DMS114 treated with DMSO at 0.1 percent for 48 hours (cell line): ENCODE measurements at regions not wholly inside any gene's neighbourhood (a gene's known extent, or its start where the extent isn't known, plus 50 kb on each side); places are given as distances from the start of the nearest gene placed in this dataset.
"Not testable (repeated sequence)": the region's sequence is repeated elsewhere in the genome, so short reads cannot be mapped to it uniquely, and the experiment has no call there.

Experiments
- DNase-seq: peaks from one replicate; lab custom pipeline; 2025; ENCODE audit not compliant: unreplicated experiment; lab: John Stamatoyannopoulos, UW

DNA sequence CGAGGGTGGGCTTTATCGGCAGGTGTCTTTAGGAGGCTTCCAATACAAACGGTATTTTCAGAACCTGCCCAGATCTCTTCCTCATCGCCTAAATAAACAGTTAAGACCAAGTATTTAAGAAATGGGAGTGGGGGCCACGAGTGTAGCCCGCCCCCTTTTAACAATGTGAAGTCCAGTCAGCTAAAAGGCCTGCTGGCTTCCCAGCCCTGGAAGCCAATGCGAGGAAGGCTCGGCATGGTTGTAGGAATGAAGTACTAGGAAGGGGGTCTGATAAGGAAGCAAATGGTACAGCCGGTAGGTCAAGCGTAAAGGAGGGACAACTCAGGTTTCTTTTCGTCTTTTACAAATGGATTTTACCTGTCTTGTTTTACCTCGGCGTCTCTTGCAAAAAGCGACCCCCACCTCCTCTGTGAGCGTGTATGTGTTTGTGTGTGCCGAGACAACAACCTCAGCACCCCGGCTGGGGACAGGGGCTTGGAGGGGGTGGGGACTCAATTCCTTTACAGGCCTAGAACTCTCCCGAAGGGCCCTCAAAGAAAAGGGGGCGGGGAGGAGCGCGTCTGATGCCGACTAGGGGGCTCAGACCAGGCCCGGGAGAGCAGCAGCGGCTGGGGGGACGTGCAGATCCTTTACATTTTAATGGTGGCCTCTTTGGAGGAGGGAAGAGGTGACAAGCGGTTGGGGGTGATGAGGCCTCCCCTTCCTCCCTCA lies 147.6 kb downstream of the GPR85 start:
- DNase-seq: no peak

DNA sequence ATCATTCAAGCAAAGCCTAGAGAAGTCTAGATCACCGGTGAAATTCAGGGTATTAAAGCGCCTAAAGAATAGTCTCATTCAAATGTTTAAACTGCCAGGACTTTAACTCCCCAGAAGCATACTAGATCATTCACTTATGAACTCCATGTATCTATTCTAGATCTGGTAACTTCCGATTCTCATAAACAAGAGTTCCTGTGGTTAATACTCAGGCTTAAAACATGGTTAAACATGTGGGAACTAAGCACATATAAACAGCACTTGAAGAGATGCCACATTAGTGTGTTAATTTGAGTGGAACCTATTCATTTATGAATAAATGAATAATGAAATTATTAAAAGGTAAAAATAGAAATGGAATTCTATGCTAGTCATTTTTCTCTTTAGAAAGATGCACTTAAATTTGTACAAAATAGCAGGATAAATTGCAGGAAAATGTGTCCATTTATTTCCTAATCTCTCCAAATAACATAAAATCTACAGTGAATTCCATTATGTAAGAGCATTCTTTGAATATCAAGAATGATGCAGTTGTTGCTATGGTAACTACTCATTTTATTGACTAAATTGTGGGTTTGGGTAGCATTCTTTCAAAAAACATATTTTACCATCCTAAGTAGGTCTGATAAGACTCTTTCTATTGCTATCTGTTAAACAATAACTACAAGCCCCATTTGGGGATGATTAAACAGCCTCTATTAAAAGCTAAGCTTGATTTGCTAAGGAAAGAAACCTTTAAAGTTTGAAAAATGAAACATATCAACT lies 147.6 kb upstream of the TMEM168 start:
- no peak for DNase-seq

- DNase-seq: no peak
Observed at GRCh38 chr7:112933598-112933997, 143.4 kb upstream of the TMEM168 start.

DNA sequence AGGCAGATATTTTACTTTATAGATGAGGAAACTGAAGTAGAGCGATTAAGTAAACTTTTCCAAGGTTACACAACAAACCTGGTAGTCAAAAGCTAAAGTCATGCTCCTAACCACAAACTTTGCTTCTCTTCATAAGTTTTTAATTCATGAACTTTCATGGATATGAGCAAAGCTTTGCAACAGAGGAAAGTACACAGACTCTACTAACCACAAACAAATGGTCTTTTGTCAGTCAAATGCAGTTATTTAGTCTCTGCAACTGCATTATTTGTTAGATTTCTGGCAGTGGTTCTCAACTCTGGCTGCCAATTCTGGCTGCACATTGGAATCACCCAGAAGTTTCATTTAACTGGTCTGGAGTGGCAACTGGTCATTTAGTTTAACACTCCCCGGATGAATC lies 140.6 kb upstream of the TMEM168 start:
- DNase-seq: no peak

DNA sequence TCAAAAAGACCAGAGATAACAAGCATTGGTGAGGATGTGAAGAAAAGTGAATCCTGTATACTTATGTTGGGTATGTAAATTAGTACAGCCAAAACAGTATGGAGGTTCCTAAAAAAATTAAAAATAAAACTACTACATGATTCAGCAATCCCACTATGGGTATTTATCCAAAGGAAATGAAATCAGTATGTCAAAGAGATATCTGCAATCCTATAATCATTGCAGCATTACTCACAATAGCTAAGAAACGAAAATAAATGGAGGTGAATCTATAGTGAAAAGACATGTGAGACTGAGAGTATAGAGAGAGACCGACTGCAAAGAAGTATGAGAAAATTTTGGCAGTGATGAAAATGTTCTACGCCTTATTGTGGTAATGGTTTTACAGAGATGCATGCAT lies 139.2 kb upstream of the TMEM168 start:
- DNase-seq: no peak

GRCh38 chr7:112926018-112926417 lies 135.8 kb upstream of the TMEM168 start:
- no peak for DNase-seq

- DNase-seq: not testable (repeated sequence)
Observed at GRCh38 chr7:112922546-112922945, 132.4 kb upstream of the TMEM168 start.

GRCh38 chr7:112916431-112916830 lies 126.2 kb upstream of the TMEM168 start:
- DNase-seq: not testable (repeated sequence)

DNA sequence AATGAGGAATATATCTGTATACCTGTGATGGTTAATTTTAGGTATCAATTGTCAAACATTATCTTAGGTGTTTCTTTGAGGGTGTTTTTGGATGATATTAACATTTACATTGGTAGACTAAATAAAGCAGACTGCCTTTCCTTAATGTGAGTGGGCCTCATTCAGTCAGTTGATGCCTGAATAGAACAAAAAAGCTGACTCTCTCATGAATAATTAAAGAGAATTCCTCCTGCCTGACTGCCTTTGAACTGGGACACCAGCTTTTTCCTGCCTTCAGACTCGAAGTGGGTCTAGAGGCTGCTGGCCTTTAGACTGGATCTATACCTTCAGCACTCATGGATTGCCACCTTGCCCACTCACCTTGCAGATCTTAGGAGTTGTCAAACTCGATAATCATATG lies 117.9 kb upstream of the TMEM168 start:
- no peak for DNase-seq

GRCh38 chr7:112907658-112908057 lies 117.5 kb upstream of the TMEM168 start:
- DNase-seq: no peak

- DNase-seq: no peak
Observed at GRCh38 chr7:112905950-112906349, 115.8 kb upstream of the TMEM168 start.

DNA sequence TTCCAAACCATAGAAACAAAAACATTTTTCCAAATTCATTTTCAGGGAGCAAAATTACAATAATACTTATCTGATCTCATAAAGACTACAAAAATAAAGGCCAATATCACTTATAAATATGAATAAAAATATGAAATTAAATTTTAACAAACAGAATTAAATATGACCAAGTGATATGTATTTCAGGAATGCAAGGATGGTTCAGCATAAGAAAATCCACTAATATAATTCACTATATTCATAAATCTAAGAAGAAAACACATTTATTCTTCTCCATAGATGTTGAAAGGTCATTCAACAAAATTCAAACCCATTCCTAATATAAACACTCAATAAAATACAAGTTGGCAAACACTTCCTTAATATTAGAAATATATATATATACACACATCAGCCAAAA lies 115.2 kb upstream of the TMEM168 start:
- DNase-seq: no peak

DNA sequence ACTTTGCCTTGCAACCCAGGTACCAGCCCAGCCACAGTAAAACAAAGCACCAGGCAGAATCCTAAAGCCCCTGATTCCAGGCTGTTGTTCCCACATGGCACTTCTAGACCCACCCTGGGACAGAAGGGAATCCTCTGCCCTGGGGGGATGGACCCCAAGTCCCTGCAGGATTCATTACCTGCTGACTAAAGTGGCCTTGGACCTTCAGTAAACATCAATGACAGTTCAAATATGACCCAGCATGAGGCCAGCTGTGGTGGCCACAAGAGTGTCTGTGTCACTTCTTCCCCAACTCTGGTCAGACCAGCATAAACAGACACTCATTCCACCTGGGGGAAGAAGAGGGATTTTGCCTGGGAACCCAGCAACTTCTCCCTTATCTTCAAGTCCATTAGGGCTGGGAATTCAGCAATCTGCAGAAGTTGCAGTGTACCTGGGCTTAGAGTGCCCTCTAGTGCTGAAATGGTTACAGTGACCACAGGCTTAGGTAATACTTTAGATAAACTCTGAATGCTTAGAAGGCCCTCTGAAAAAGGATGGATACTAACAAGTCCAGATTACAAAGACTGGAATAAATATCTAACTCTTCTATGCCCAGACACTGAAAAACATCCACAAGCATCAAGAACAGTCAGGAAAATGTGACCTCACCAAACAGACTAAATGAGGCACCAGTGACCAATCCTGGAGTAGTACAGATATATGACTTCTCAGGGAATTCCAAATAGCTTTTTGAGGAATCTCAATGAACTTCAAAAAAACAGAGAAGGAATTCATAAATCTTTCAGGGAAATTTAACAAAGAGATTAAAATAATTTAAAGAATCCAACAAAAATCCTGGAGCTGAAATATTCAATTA lies 108.5 kb upstream of the TMEM168 start:
- DNase-seq: peak; percentile 43

- no peak for DNase-seq
Observed at GRCh38 chr7:112897839-112898431, 107.7 kb upstream of the TMEM168 start.

GRCh38 chr7:112896026-112896601 lies 105.9 kb upstream of the TMEM168 start:
- no peak for DNase-seq

- DNase-seq: no peak
Observed at GRCh38 chr7:112892263-112892662, 102.1 kb upstream of the TMEM168 start.

DNA sequence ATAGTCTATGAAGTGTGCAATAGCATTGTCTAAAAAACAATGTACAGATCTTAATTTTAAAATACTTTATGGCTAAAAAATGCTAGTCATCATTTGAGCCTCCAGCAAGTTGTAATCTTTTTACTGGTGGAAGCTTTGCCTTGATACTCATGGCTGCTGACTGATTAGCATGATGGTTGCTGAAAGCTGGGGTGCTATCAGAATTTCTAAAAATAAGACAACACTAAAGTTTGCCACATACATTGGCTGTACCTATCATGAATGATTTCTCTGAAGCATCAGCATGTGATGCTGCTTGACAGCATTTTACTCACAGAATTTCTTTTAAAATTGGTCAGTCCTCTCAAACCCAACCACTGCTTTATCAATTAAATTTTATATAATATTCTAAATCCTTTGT lies 101.5 kb upstream of the TMEM168 start:
- no peak for DNase-seq

DNA sequence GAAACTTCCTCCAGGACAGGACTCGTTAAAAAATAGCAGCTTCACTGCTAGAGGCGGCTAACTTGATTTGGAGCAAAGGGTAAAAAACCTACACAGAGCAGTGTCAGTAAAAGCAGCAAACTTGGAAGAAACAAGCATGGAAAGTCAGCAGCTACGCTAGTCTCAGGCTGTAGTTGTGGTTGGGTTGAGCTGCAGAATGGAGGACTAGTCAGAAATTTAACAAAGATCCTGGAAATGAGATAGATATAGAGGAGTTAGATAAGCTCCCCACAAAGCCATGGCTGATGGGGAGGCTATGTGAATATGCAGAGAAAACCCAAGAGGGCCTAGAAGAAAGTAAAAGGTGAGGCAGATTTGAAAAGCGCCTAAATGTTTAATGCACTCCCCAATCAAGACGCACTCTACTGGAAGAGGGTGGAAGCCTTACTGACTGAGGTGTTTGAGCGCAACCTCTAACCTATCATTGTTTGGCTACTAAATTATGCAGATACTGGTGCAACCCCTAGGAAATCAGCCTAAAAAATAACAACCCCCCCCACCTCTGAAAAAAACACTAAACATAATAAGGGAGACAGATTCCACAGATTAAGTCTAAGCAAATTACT lies 99.7 kb upstream of the TMEM168 start:
- DNase-seq: no peak

DNA sequence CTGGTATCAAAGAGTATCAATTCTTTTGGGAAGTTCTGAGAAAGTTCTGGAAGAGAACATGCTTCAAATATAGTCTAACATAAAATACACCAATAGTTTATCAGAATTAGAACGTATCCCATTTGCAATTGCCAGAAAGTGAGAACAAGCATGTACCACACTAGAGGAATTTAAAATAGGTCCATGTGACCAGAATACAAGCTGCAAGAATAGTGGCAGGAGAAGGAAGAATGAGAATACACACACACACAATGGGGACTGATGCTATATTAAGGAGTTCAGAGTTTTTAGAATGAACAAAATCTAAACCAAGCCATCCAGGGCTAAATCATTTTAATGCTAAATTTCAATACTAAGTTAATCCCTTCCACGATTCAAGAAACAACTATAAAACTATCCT lies 99.1 kb upstream of the TMEM168 start:
- no peak for DNase-seq

DNA sequence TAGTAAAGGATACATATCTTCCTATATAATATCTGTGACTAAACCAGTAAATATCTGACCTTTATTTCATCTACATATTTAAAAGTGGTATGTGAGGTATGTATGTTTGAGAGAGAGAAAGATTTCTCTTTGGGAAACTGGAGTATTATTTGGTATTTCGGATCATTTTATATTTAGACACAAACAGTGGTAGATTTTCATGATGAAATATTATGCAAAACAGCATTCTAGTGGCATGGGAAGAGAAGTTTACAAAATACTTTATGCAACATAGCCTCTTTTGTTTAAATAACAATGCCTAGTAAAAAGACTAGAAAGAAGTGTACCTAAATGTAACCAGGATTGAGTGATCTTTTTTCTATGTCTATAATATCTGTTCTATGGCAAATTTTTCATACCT lies 98.6 kb upstream of the TMEM168 start:
- DNase-seq: no peak

DNA sequence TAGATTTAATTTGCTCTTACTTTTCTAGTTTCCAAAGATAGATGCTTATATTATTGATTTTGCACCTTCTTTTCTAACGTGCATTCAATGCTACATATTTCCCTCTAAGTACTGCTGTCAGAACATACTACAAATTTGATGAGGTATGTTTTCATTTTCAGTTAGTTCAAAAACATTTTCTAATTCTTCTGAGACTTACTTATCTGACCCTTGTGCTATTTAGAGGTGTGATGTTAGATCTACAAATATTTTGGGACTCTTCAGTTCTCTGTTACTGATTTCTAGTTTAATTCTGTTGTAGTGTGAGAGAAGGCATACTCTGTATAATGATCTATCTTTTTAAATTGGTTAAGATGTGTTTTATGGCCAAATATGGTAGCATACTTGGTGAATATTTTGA lies 97.8 kb upstream of the TMEM168 start:
- no peak for DNase-seq
